ENCODE measurements at regions not wholly inside any gene's neighbourhood (a gene's known extent, or its start where the extent isn't known, plus 50 kb on each side); places are given as distances from the start of the nearest gene placed in this dataset.

GRCh38 chr5:87954121-87954520, 314.5 kb downstream of the TMEM161B start:
- no peak for DNase-seq (ENCODE audit: low read depth in 2 of 2, low spot score in 1 of 2)

- no peak for DNase-seq (ENCODE audit: low read depth in 2 of 2, low spot score in 1 of 2)
Measured at GRCh38 chr5:87951661-87952060, 317.0 kb downstream of the TMEM161B start.

GRCh38 chr5:87949676-87950631, 318.7 kb downstream of the TMEM161B start:
- DNase-seq (ENCODE audit: low read depth in 2 of 2, low spot score in 1 of 2) = no peak

- no peak for DNase-seq (ENCODE audit: low read depth in 2 of 2, low spot score in 1 of 2)
Measured at GRCh38 chr5:87948486-87948885, 320.2 kb downstream of the TMEM161B start.

GRCh38 chr5:87946271-87946670, 322.4 kb downstream of the TMEM161B start:
- no peak for DNase-seq (ENCODE audit: low read depth in 2 of 2, low spot score in 1 of 2)

- DNase-seq (ENCODE audit: low read depth in 2 of 2, low spot score in 1 of 2) = no peak
Measured at GRCh38 chr5:87945286-87945650, 323.4 kb downstream of the TMEM161B start.

GRCh38 chr5:87944553-87945285, 323.9 kb downstream of the TMEM161B start:
- no peak for DNase-seq (ENCODE audit: low read depth in 2 of 2, low spot score in 1 of 2)

GRCh38 chr5:87940775-87941174, 327.9 kb downstream of the TMEM161B start:
- no peak for DNase-seq (ENCODE audit: low read depth in 2 of 2, low spot score in 1 of 2)

GRCh38 chr5:87936667-87937066, 332.0 kb downstream of the TMEM161B start:
- no peak for DNase-seq (ENCODE audit: low read depth in 2 of 2, low spot score in 1 of 2)

- DNase-seq (ENCODE audit: low read depth in 2 of 2, low spot score in 1 of 2) = no peak
Measured at GRCh38 chr5:87924436-87924835, 344.2 kb downstream of the TMEM161B start.

GRCh38 chr5:87916320-87916719, 352.3 kb downstream of the TMEM161B start:
- no peak for DNase-seq (ENCODE audit: low read depth in 2 of 2, low spot score in 1 of 2)

GRCh38 chr5:87912419-87912818, 356.2 kb downstream of the TMEM161B start:
- no peak for DNase-seq (ENCODE audit: low read depth in 2 of 2, low spot score in 1 of 2)

- DNase-seq (ENCODE audit: low read depth in 2 of 2, low spot score in 1 of 2) = no peak
Measured at GRCh38 chr5:87909382-87909781, 359.3 kb downstream of the TMEM161B start.

GRCh38 chr5:87906962-87907361, 361.7 kb downstream of the TMEM161B start:
- no peak for DNase-seq (ENCODE audit: low read depth in 2 of 2, low spot score in 1 of 2)

GRCh38 chr5:87900419-87900818, 368.2 kb downstream of the TMEM161B start:
- DNase-seq (ENCODE audit: low read depth in 2 of 2, low spot score in 1 of 2) = no peak

GRCh38 chr5:87899721-87900131, 368.9 kb downstream of the TMEM161B start:
- no peak for DNase-seq (ENCODE audit: low read depth in 2 of 2, low spot score in 1 of 2)

- DNase-seq (ENCODE audit: low read depth in 2 of 2, low spot score in 1 of 2) = no peak
Measured at GRCh38 chr5:87899208-87899661, 369.4 kb downstream of the TMEM161B start.

- no peak for DNase-seq (ENCODE audit: low read depth in 2 of 2, low spot score in 1 of 2)
Measured at GRCh38 chr5:87898574-87898973, 370.1 kb downstream of the TMEM161B start.

GRCh38 chr5:87888139-87888538, 380.5 kb downstream of the TMEM161B start:
- DNase-seq (ENCODE audit: low read depth in 2 of 2, low spot score in 1 of 2) = no peak

GRCh38 chr5:87887247-87887646, 381.4 kb downstream of the TMEM161B start:
- DNase-seq (ENCODE audit: low read depth in 2 of 2, low spot score in 1 of 2) = no peak

- no peak for DNase-seq (ENCODE audit: low read depth in 2 of 2, low spot score in 1 of 2)
Measured at GRCh38 chr5:87886164-87886563, 382.5 kb downstream of the TMEM161B start.

- DNase-seq (ENCODE audit: low read depth in 2 of 2, low spot score in 1 of 2) = no peak
Measured at GRCh38 chr5:87885758-87886157, 382.9 kb downstream of the TMEM161B start.

Data from stimulated activated CD8-positive, alpha-beta memory T cell treated with anti-CD3 and anti-CD28 coated beads, Interleukin-4, amount 100 ng/mL, for 1 hour (primary cell).